Keratinocyte (primary cell): ENCODE measurements at regions not wholly inside any gene's neighbourhood (a gene's known extent, or its start where the extent isn't known, plus 50 kb on each side); places are given as distances from the start of the nearest gene placed in this dataset.

Source experiments
- DNase-seq: peaks from one replicate; pipeline ENCODE4 v3.0.0-alpha.2; 2011; ENCODE audit warnings: low read depth, missing footprints, low spot score
- FAIRE-seq: peaks from 2 replicates; lab custom pipeline; 2011; peaks lifted over from hg19 to GRCh38; lab: Jason Lieb, UNC
- H2AFZ ChIP-seq: 2 replicates; pipeline ENCODE4 v1.6.0; 2012; ENCODE audit warnings: low read length, control low read depth, inconsistent platforms; ENCODE audit not compliant: control insufficient read depth
- H3K27ac ChIP-seq: 2 replicates; pipeline ENCODE4 v1.5.1; 2011; ENCODE audit warnings: low read length; ENCODE audit not compliant: control insufficient read depth, insufficient read depth
- H3K27me3 ChIP-seq: 3 replicates; pipeline ENCODE4 v1.6.0; 2011; ENCODE audit warnings: low read length; ENCODE audit not compliant: control insufficient read depth, insufficient read depth; ENCODE audit errors: extremely low read depth
- H3K36me3 ChIP-seq, 2 experiments: 2 replicates in 1 of 2; 3 replicates in 1 of 2; pipeline ENCODE4 v1.5.1; 2011; ENCODE audit warnings: low read length in 2 of 2, mild to moderate bottlenecking in 1 of 2; ENCODE audit not compliant: control insufficient read depth in 2 of 2, insufficient read depth in 2 of 2; ENCODE audit errors: extremely low read depth in 1 of 2
- H3K4me1 ChIP-seq: 3 replicates; pipeline ENCODE4 v1.5.1; 2011; ENCODE audit warnings: low read length; ENCODE audit not compliant: control insufficient read depth, insufficient read depth; ENCODE audit errors: extremely low read depth
- H3K4me2 ChIP-seq: 3 replicates; pipeline ENCODE4 v1.6.0; 2011; ENCODE audit warnings: low read depth, low read length; ENCODE audit not compliant: control insufficient read depth, insufficient read depth; ENCODE audit errors: extremely low read depth
- H3K4me3 ChIP-seq, 3 experiments: fragments of 200-600 bp in 1 of 3; sonication (generic) in 1 of 3; 2 replicates in 2 of 3; 3 replicates in 1 of 3; pipeline ENCODE4 v1.5.1; 2011 to 2016; ENCODE audit warnings: low read length in 3 of 3, mild to moderate bottlenecking in 3 of 3, control low read depth in 2 of 3, inconsistent platforms in 1 of 3, low read depth in 1 of 3, mixed read lengths in 1 of 3, mixed run types in 1 of 3, moderate library complexity in 1 of 3; ENCODE audit not compliant: control insufficient read depth in 2 of 3, insufficient read depth in 2 of 3; ENCODE audit errors: extremely low read depth in 1 of 3
- H3K79me2 ChIP-seq: 2 replicates; pipeline ENCODE4 v1.6.0; 2012; ENCODE audit warnings: low read length; ENCODE audit not compliant: control insufficient read depth, insufficient read depth
- H3K9ac ChIP-seq: 3 replicates; pipeline ENCODE4 v1.6.0; 2011; ENCODE audit warnings: low read length; ENCODE audit not compliant: control insufficient read depth, insufficient read depth; ENCODE audit errors: extremely low read depth
- H3K9me1 ChIP-seq: 3 replicates; pipeline ENCODE4 v1.6.0; 2011; ENCODE audit warnings: low read length; ENCODE audit not compliant: control insufficient read depth, insufficient read depth; ENCODE audit errors: extremely low read depth
- H3K9me3 ChIP-seq: 2 replicates; pipeline ENCODE4 v1.5.1; 2012; ENCODE audit warnings: low read depth, low read length; ENCODE audit not compliant: control insufficient read depth
- H4K20me1 ChIP-seq: 3 replicates; pipeline ENCODE4 v1.6.0; 2011; ENCODE audit warnings: low read length; ENCODE audit not compliant: control insufficient read depth, insufficient read depth; ENCODE audit errors: extremely low read depth
- CTCF ChIP-seq, 3 experiments: IDR thresholded peaks in 1 of 3; conservative IDR thresholded peaks in 1 of 3; optimal IDR thresholded peaks in 1 of 3; 2 replicates in 2 of 3; 3 replicates in 1 of 3; pipeline versions ENCODE3 to v1.5.1; 2011; ENCODE audit warnings: low read length in 3 of 3, mild to moderate bottlenecking in 3 of 3, moderate library complexity in 2 of 3, control low read depth in 1 of 3, inconsistent platforms in 1 of 3; ENCODE audit not compliant: insufficient read depth in 2 of 3; ENCODE audit errors: extremely low read depth in 1 of 3
- EZH2 ChIP-seq: IDR thresholded peaks from one replicate; pipeline ENCODE4 v1.6.1; 2012; ENCODE audit warnings: inconsistent platforms, mild to moderate bottlenecking, low read length, moderate library complexity
- dilution Hi-C: fragments of 300-500 bp; cut with MboI; formaldehyde crosslinking; loops from one replicate; pipeline ENCODE4 v1.7.0; 2020; ENCODE audit warnings: low sequenced_read_pairs; ENCODE audit not compliant: extremely low pct_ligation_motif_present

DNA sequence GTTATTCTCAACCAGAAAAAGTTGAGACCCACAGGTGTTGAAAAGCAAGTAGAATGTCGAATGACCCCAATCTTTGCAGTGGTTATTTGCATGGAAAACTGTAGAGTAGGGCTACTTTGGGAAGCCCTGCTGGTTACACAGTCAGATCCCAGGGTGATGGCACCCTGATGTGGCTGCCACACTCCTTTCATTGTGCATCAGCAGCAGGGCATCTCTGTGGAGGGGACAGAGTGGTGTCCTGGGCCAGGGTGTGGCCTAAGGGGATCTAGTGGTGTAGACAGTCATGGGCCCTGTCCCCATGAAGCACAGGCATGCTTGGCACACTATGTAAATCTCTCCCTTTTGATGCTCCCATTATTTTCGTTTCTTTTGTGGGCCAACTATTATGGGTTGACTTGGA, 199.4 kb upstream of the NAV2 start:
- Histone ChIP-seq H4K20me1 (no peaks in the 10 kb centered on the region), H3K36me3 (no peaks in the 10 kb centered on the region), H3K4me3 (no peak overlapping the region), H3K9me1 (no peaks in the 10 kb centered on the region), H3K4me2 (no peak overlapping the region), H3K4me1 (no peaks in the 10 kb centered on the region), H3K9ac (no peak overlapping the region), H3K27ac (no peak overlapping the region), H2AFZ (no peak overlapping the region), H3K27me3 (peaks cover 24% of the 10 kb centered on the region), H3K79me2 (no peaks in the 10 kb centered on the region), H3K9me3 (no peaks in the 10 kb centered on the region)
- TF ChIP-seq EZH2 (no peak), CTCF (optimal IDR thresholded peaks at IDR 0.05 in 1 of 3, IDR thresholded peaks at IDR 0.05 in 1 of 3, conservative IDR thresholded peaks at IDR 0.05 in 1 of 3; ENCODE audit: extremely low read depth in 1 of 3, insufficient read depth in 2 of 3, low read length in 3 of 3) (no peak)
- FAIRE-seq: no peak
- DNase-seq: no peak
- dilution Hi-C loops: no loop called here

DNA sequence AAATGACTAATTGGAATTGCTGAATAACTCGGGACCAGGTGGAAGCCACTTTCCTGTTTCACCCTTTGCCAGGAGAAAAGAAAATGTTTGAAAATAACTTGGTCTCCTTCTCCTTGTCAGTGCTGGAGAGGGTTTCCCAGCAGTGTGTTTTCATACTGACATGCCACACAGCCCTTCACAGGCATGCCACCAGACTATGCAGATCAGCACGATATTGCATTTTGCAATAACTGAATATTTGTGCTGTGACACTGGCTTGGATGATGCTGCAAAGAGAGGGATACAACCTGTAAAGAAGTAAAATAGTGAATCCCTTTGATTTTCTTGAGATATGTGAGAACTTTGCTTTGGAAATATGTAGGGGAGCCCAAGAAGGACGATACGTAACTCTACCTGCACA, 200.0 kb upstream of the NAV2 start:
- no peak for FAIRE-seq
- dilution Hi-C loops: no loop called here

More for the DNA sequence above, 200.0 kb upstream of the NAV2 start:
- H3K36me3 ChIP-seq: no peaks in the 10 kb centered on the region
- no peaks in the 10 kb centered on the region for H4K20me1 ChIP-seq
- peaks cover 24% of the 10 kb centered on the region for H3K27me3 ChIP-seq
- H3K4me1 ChIP-seq: no peaks in the 10 kb centered on the region
- no peak for TF ChIP-seq EZH2
- no peak for TF ChIP-seq CTCF (optimal IDR thresholded peaks at IDR 0.05 in 1 of 3, IDR thresholded peaks at IDR 0.05 in 1 of 3, conservative IDR thresholded peaks at IDR 0.05 in 1 of 3; ENCODE audit: extremely low read depth in 1 of 3, insufficient read depth in 2 of 3, low read length in 3 of 3)
- H3K27ac ChIP-seq: no peak overlapping the region
- no peaks in the 10 kb centered on the region for H3K9me1 ChIP-seq
- no peak for DNase-seq
- H3K9ac ChIP-seq: no peak overlapping the region
- H3K9me3 ChIP-seq: no peaks in the 10 kb centered on the region
- no peak overlapping the region for H2AFZ ChIP-seq
- no peak overlapping the region for H3K4me2 ChIP-seq
- no peaks in the 10 kb centered on the region for H3K79me2 ChIP-seq
- H3K4me3 ChIP-seq: no peak overlapping the region
